ENCODE measurements at regions not wholly inside any gene's neighbourhood (a gene's known extent, or its start where the extent isn't known, plus 50 kb on each side); places are given as distances from the start of the nearest gene placed in this dataset.

GRCh38 chr17:33776903-33777302 is 478.2 kb upstream of the CCL2 start:
- no peak for DNase-seq (ENCODE audit: low read depth in 2 of 2)

GRCh38 chr17:33777674-33778073 is 477.4 kb upstream of the CCL2 start:
- no peak for DNase-seq (ENCODE audit: low read depth in 2 of 2)

GRCh38 chr17:33778505-33779233 is 476.4 kb upstream of the CCL2 start:
- no peak for DNase-seq (ENCODE audit: low read depth in 2 of 2)

GRCh38 chr17:33779234-33779591 is 475.9 kb upstream of the CCL2 start:
- DNase-seq (ENCODE audit: low read depth in 2 of 2): peak in 1 of 2 donors; percentile 4

GRCh38 chr17:33785281-33785680 is 469.8 kb upstream of the CCL2 start:
- no peak for DNase-seq (ENCODE audit: low read depth in 2 of 2)

- DNase-seq (ENCODE audit: low read depth in 2 of 2): no peak
Observed at GRCh38 chr17:33786478-33786877, 468.6 kb upstream of the CCL2 start.

GRCh38 chr17:33789658-33790057 is 465.4 kb upstream of the CCL2 start:
- DNase-seq (ENCODE audit: low read depth in 2 of 2): no peak

- DNase-seq (ENCODE audit: low read depth in 2 of 2): no peak
Observed at GRCh38 chr17:33797181-33797580, 457.9 kb upstream of the CCL2 start.

GRCh38 chr17:33798308-33798707 is 456.8 kb upstream of the CCL2 start:
- no peak for DNase-seq (ENCODE audit: low read depth in 2 of 2)

GRCh38 chr17:33802349-33803198 is 452.5 kb upstream of the CCL2 start:
- DNase-seq (ENCODE audit: low read depth in 2 of 2): no peak

- DNase-seq (ENCODE audit: low read depth in 2 of 2): no peak
Observed at GRCh38 chr17:33803199-33803685, 451.8 kb upstream of the CCL2 start.

- no peak for DNase-seq (ENCODE audit: low read depth in 2 of 2)
Observed at GRCh38 chr17:33803686-33804085, 451.4 kb upstream of the CCL2 start.

- no peak for DNase-seq (ENCODE audit: low read depth in 2 of 2)
Observed at GRCh38 chr17:33804401-33804800, 450.7 kb upstream of the CCL2 start.

GRCh38 chr17:33806631-33807030 is 448.5 kb upstream of the CCL2 start:
- no peak for DNase-seq (ENCODE audit: low read depth in 2 of 2)

- no peak for DNase-seq (ENCODE audit: low read depth in 2 of 2)
Observed at GRCh38 chr17:33809748-33810147, 445.3 kb upstream of the CCL2 start.

- no peak for DNase-seq (ENCODE audit: low read depth in 2 of 2)
Observed at GRCh38 chr17:33811004-33811760, 443.9 kb upstream of the CCL2 start.

- no peak for DNase-seq (ENCODE audit: low read depth in 2 of 2)
Observed at GRCh38 chr17:33811984-33812577, 443.0 kb upstream of the CCL2 start.

GRCh38 chr17:33814852-33815251 is 440.2 kb upstream of the CCL2 start:
- DNase-seq (ENCODE audit: low read depth in 2 of 2): no peak

GRCh38 chr17:33816036-33816435 is 439.0 kb upstream of the CCL2 start:
- DNase-seq (ENCODE audit: low read depth in 2 of 2): no peak

GRCh38 chr17:33816842-33817617 is 438.1 kb upstream of the CCL2 start:
- no peak for DNase-seq (ENCODE audit: low read depth in 2 of 2)

- DNase-seq (ENCODE audit: low read depth in 2 of 2): no peak
Observed at GRCh38 chr17:33819539-33819938, 435.5 kb upstream of the CCL2 start.

Data from stimulated activated CD8-positive, alpha-beta memory T cell treated with anti-CD3 and anti-CD28 coated beads, Interleukin-2, amount 100 ng/mL, for 1 hour (primary cell).